ENCODE measurements at regions not wholly inside any gene's neighbourhood (a gene's known extent, or its start where the extent isn't known, plus 50 kb on each side); places are given as distances from the start of the nearest gene placed in this dataset.

GRCh38 chr10:94199565-94199964, 163.2 kb downstream of the NOC3L start:
- Histone ChIP-seq H2AFZ (ENCODE audit: low read depth, low read length) (no peak overlapping the region), H3K4me3 (ENCODE audit: insufficient read depth, low read depth, low read length) (no peak overlapping the region), H4K20me1 (ENCODE audit: insufficient read depth, low read length) (no peaks in the 10 kb centered on the region), H3K79me2 (ENCODE audit: insufficient read depth, low read length) (no peaks in the 10 kb centered on the region), H3K9ac (ENCODE audit: low read length) (no peak overlapping the region), H3K4me1 (ENCODE audit: insufficient read depth, low read length) (peaks cover 6% of the 10 kb centered on the region), H3K27me3 (ENCODE audit: insufficient read depth, low read length) (no peaks in the 10 kb centered on the region), H3K27ac (ENCODE audit: low read depth, low read length) (no peak overlapping the region), H3K4me2 (ENCODE audit: low read length) (peak overlapping the region; percentile 21), H3K36me3 (ENCODE audit: insufficient read depth, low read length) (no peaks in the 10 kb centered on the region), H3K9me3 (ENCODE audit: insufficient read depth, low read depth, low read length) (no peaks in the 10 kb centered on the region)
- Mint-ChIP-seq H3K4me1 (ENCODE audit: low read depth, unreplicated experiment) (no peaks in the 10 kb centered on the region), H3K4me3 (ENCODE audit: unreplicated experiment) (no peak overlapping the region), H3K9me3 (ENCODE audit: unreplicated experiment) (no peaks in the 10 kb centered on the region), H3K36me3 (ENCODE audit: low read depth, unreplicated experiment) (no peaks in the 10 kb centered on the region), H3K27ac (ENCODE audit: unreplicated experiment) (no peak overlapping the region), H3K27me3 (ENCODE audit: low read depth, unreplicated experiment) (no peaks in the 10 kb centered on the region)
- TF ChIP-seq CTCF (IDR thresholded peaks at IDR 0.05; ENCODE audit: insufficient read depth, low read depth, low read length) (no peak), EZH2 (IDR thresholded peaks at IDR 0.05; ENCODE audit: insufficient read depth, low read length) (no peak)
- no peak for FAIRE-seq
- DNase-seq (ENCODE audit: low read depth) = peak; percentile 65

- Mint-ChIP-seq H3K4me1 (ENCODE audit: low read depth, unreplicated experiment) (no peaks in the 10 kb centered on the region), H3K27ac (ENCODE audit: unreplicated experiment) (no peak overlapping the region), H3K36me3 (ENCODE audit: low read depth, unreplicated experiment) (no peaks in the 10 kb centered on the region), H3K9me3 (ENCODE audit: unreplicated experiment) (no peaks in the 10 kb centered on the region), H3K27me3 (ENCODE audit: low read depth, unreplicated experiment) (no peaks in the 10 kb centered on the region), H3K4me3 (ENCODE audit: unreplicated experiment) (no peak overlapping the region)
- Histone ChIP-seq H3K36me3 (ENCODE audit: insufficient read depth, low read length) (no peaks in the 10 kb centered on the region), H3K27ac (ENCODE audit: low read depth, low read length) (no peak overlapping the region), H3K9ac (ENCODE audit: low read length) (no peak overlapping the region), H3K9me3 (ENCODE audit: insufficient read depth, low read depth, low read length) (no peaks in the 10 kb centered on the region), H3K4me2 (ENCODE audit: low read length) (no peak overlapping the region), H3K4me1 (ENCODE audit: insufficient read depth, low read length) (peaks cover 6% of the 10 kb centered on the region), H2AFZ (ENCODE audit: low read depth, low read length) (no peak overlapping the region), H4K20me1 (ENCODE audit: insufficient read depth, low read length) (no peaks in the 10 kb centered on the region), H3K79me2 (ENCODE audit: insufficient read depth, low read length) (no peaks in the 10 kb centered on the region), H3K4me3 (ENCODE audit: insufficient read depth, low read depth, low read length) (no peak overlapping the region), H3K27me3 (ENCODE audit: insufficient read depth, low read length) (no peaks in the 10 kb centered on the region)
- FAIRE-seq = peak; percentile 66
- DNase-seq (ENCODE audit: low read depth) = no peak
- TF ChIP-seq EZH2 (IDR thresholded peaks at IDR 0.05; ENCODE audit: insufficient read depth, low read length) (no peak), CTCF (IDR thresholded peaks at IDR 0.05; ENCODE audit: insufficient read depth, low read depth, low read length) (no peak)
Observed at GRCh38 chr10:94200146-94200837, 162.4 kb downstream of the NOC3L start.

DNA sequence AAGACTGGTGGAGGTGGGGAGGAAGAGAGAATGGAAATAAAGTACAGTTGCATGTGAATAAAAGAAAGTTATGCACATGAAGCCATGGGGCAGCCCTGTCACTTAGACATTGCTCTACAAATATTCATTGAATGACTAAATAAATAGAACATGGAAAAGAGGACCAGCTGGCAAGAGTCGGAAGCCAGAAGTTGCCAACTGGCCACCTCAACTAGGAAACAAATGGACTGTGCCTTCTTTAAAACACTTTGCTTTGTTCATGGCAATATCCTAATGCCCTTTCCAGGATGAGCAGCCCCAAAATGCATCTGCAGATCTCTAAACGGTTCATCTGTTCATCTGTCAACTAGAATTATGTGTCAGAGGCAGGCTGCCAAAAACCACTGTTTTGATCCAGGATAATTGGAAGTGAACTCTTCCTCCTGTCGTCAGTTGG, 157.3 kb downstream of the NOC3L start:
- H3K27ac Mint-ChIP-seq (ENCODE audit: unreplicated experiment) = no peak overlapping the region
- no peak overlapping the region for H3K9ac ChIP-seq (ENCODE audit: low read length)
- no peak overlapping the region for H3K4me2 ChIP-seq (ENCODE audit: low read length)
- H3K36me3 ChIP-seq (ENCODE audit: insufficient read depth, low read length) = no peaks in the 10 kb centered on the region
- TF ChIP-seq EZH2 (IDR thresholded peaks at IDR 0.05; ENCODE audit: insufficient read depth, low read length) (no peak), CTCF (IDR thresholded peaks at IDR 0.05; ENCODE audit: insufficient read depth, low read depth, low read length) (no peak)
- H3K4me1 ChIP-seq (ENCODE audit: insufficient read depth, low read length) = no peaks in the 10 kb centered on the region
- peaks cover 9% of the 10 kb centered on the region for H3K9me3 Mint-ChIP-seq (ENCODE audit: unreplicated experiment)
- peaks cover under 1% of the 10 kb centered on the region for H3K27me3 Mint-ChIP-seq (ENCODE audit: low read depth, unreplicated experiment)
- no peak overlapping the region for H3K4me3 Mint-ChIP-seq (ENCODE audit: unreplicated experiment)
- H3K36me3 Mint-ChIP-seq (ENCODE audit: low read depth, unreplicated experiment) = no peaks in the 10 kb centered on the region
- FAIRE-seq (peak; percentile 20), DNase-seq (ENCODE audit: low read depth) (peak; percentile 29)
- H4K20me1 ChIP-seq (ENCODE audit: insufficient read depth, low read length) = no peaks in the 10 kb centered on the region
- no peak overlapping the region for H3K4me3 ChIP-seq (ENCODE audit: insufficient read depth, low read depth, low read length)
- H3K27me3 ChIP-seq (ENCODE audit: insufficient read depth, low read length) = no peaks in the 10 kb centered on the region
- no peak overlapping the region for H3K27ac ChIP-seq (ENCODE audit: low read depth, low read length)
- H3K4me1 Mint-ChIP-seq (ENCODE audit: low read depth, unreplicated experiment) = no peaks in the 10 kb centered on the region
- H2AFZ ChIP-seq (ENCODE audit: low read depth, low read length) = no peak overlapping the region
- H3K79me2 ChIP-seq (ENCODE audit: insufficient read depth, low read length) = no peaks in the 10 kb centered on the region
- no peaks in the 10 kb centered on the region for H3K9me3 ChIP-seq (ENCODE audit: insufficient read depth, low read depth, low read length)
